ENCODE measurements at regions not wholly inside any gene's neighbourhood (a gene's known extent, or its start where the extent isn't known, plus 50 kb on each side); places are given as distances from the start of the nearest gene placed in this dataset.
"Not testable (repeated sequence)": the region's sequence is repeated elsewhere in the genome, so short reads cannot be mapped to it uniquely, and the experiment has no call there.

DNA sequence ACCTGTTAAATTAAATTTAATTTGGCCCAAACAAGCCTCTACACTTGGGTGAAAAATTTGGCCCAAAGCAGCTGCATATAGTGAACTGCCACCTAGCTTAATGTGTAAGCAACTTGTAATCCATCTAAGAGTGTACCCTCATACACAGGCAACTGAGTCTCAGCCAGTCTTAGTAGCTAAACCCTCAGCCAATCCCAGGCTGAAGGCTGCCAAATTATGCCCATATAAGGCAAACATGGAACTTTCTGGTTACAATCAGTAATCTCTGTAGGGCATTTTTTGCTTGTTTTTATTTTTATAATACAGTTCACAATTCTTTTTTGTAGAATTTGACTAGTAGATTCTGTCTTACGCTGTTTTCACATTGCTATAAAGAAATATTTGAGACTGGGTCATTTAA lies 958.7 kb downstream of the FSCB start:
- ChIA-PET CTCF (no interaction called here), POLR2A (ENCODE audit: unreplicated experiment) (no interaction called here)
- no peaks in the 10 kb centered on the region for H3K79me2 ChIP-seq (ENCODE audit: low read length)
- no peak overlapping the region for H2AFZ ChIP-seq (ENCODE audit: low read length)
- H3K36me3 ChIP-seq (ENCODE audit: low read depth, low read length): no peaks in the 10 kb centered on the region
- H3K9me3 ChIP-seq (ENCODE audit: low read length): no peaks in the 10 kb centered on the region
- intact Hi-C loops (cut with micrococcal nuclease): no loop called here
- H3K9ac ChIP-seq (ENCODE audit: low read length): no peak overlapping the region
- no peak overlapping the region for H3K27ac ChIP-seq (ENCODE audit: low read length)
- no peaks in the 10 kb centered on the region for H3K9me2 ChIP-seq (replicated peaks; ENCODE audit: low read length)
- TF ChIP-seq, protein P1, sequence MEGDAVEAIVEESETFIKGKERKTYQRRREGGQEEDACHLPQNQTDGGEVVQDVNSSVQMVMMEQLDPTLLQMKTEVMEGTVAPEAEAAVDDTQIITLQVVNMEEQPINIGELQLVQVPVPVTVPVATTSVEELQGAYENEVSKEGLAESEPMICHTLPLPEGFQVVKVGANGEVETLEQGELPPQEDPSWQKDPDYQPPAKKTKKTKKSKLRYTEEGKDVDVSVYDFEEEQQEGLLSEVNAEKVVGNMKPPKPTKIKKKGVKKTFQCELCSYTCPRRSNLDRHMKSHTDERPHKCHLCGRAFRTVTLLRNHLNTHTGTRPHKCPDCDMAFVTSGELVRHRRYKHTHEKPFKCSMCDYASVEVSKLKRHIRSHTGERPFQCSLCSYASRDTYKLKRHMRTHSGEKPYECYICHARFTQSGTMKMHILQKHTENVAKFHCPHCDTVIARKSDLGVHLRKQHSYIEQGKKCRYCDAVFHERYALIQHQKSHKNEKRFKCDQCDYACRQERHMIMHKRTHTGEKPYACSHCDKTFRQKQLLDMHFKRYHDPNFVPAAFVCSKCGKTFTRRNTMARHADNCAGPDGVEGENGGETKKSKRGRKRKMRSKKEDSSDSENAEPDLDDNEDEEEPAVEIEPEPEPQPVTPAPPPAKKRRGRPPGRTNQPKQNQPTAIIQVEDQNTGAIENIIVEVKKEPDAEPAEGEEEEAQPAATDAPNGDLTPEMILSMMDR (conservative IDR thresholded peaks at IDR 0.05; ENCODE audit: low read depth, low read length): no peak
- no peak for TF ChIP-seq EZH2 (IDR thresholded peaks at IDR 0.05; ENCODE audit: low read length, unreplicated experiment)
- no peak for TF ChIP-seq EZH2phosphoT487 (IDR thresholded peaks at IDR 0.05; ENCODE audit: borderline replicate concordance, low read length)
- H4K20me1 ChIP-seq (ENCODE audit: low read length): no peaks in the 10 kb centered on the region
- BruUV-seq (replicated peaks): no TSS peak
- no peak overlapping the region for H3K4me2 ChIP-seq (ENCODE audit: low read length)
- no peaks in the 10 kb centered on the region for H3K4me1 ChIP-seq (ENCODE audit: insufficient read depth, low read length)
- H3F3A ChIP-seq (ENCODE audit: low read length, unreplicated experiment): no peaks in the 10 kb centered on the region
- H3K27me3 ChIP-seq (ENCODE audit: low read length): no peaks in the 10 kb centered on the region
- H3K4me3 ChIP-seq (ENCODE audit: low read length): no peak overlapping the region
- no peak for ATAC-seq
- no peak for DNase-seq

DNA sequence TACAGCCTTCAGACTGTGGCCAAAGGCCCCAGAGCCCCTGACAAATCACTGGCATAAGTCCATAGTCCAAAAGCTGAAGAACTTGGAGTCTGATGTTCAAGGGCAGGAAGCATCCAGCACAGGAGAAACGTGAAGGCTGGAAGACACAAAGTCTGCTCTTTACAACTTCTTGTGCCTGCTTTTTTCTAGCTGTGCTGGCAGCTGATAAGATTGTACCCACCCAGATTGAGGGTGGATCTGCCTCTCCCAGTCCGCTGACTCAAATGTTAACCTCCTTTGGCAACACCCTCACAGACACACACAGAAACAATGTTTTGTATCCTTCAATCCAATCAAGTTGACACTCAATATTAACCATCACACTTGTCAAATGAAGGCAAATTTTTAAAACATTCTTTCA lies 959.5 kb downstream of the FSCB start:
- H3K27ac ChIP-seq (ENCODE audit: low read length); H3K4me2 ChIP-seq (ENCODE audit: low read length); ATAC-seq; intact Hi-C loops (cut with micrococcal nuclease); CTCF ChIA-PET; DNase-seq; H3F3A ChIP-seq (ENCODE audit: low read length, unreplicated experiment); H3K9me2 ChIP-seq (replicated peaks; ENCODE audit: low read length); H3K9me3 ChIP-seq (ENCODE audit: low read length); H3K27me3 ChIP-seq (ENCODE audit: low read length); H3K4me3 ChIP-seq (ENCODE audit: low read length); H3K36me3 ChIP-seq (ENCODE audit: low read depth, low read length); BruUV-seq (replicated peaks); H4K20me1 ChIP-seq (ENCODE audit: low read length); H3K9ac ChIP-seq (ENCODE audit: low read length); POLR2A ChIA-PET (ENCODE audit: unreplicated experiment); H2AFZ ChIP-seq (ENCODE audit: low read length); H3K79me2 ChIP-seq (ENCODE audit: low read length); H3K4me1 ChIP-seq (ENCODE audit: insufficient read depth, low read length): not testable (repeated sequence)

DNA sequence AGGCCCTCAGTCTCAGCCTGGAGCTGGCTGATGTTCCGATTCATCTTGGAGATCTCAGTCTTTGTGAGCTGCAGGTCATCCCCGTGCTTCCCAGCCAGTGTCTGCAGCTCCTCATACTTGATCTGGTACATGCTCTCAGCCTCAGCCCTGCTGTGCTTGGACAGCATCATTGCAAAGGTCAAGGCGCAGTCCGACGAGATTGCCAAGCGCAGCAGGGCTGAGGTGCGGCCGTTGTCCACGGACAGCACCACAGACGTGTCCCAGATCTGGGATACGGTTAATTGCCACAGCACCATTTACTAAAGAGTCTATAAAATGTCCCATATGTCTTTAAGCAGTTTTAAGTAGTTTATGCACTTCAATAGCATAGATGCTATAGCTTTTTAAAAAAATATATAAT lies 965.7 kb downstream of the FSCB start:
- POLR2A ChIA-PET (ENCODE audit: unreplicated experiment): interaction anchor here (0.6 kb wide), 1 partner anchor 1263 kb away, joined by 3 read pairs; no protein-coding TSS in a partner anchor
- TF ChIP-seq EZH2 (IDR thresholded peaks at IDR 0.05; ENCODE audit: low read length, unreplicated experiment): no peak
- no peak for TF ChIP-seq EZH2phosphoT487 (IDR thresholded peaks at IDR 0.05; ENCODE audit: borderline replicate concordance, low read length)
- TF ChIP-seq, protein P1 (conservative IDR thresholded peaks at IDR 0.05; ENCODE audit: low read depth, low read length): no peak
- no peaks in the 10 kb centered on the region for H3K4me1 ChIP-seq (ENCODE audit: insufficient read depth, low read length)
- intact Hi-C loops (cut with micrococcal nuclease): no loop called here
- ATAC-seq (no peak), DNase-seq (no peak)
- BruUV-seq (replicated peaks): no TSS peak
- no peaks in the 10 kb centered on the region for H3K9me3 ChIP-seq (ENCODE audit: low read length)
- no peaks in the 10 kb centered on the region for H3F3A ChIP-seq (ENCODE audit: low read length, unreplicated experiment)
- no peak overlapping the region for H2AFZ ChIP-seq (ENCODE audit: low read length)
- no peak overlapping the region for H3K9ac ChIP-seq (ENCODE audit: low read length)
- no peak overlapping the region for H3K4me3 ChIP-seq (ENCODE audit: low read length)
- no peaks in the 10 kb centered on the region for H3K36me3 ChIP-seq (ENCODE audit: low read depth, low read length)
- no peaks in the 10 kb centered on the region for H3K79me2 ChIP-seq (ENCODE audit: low read length)
- H3K9me2 ChIP-seq (replicated peaks; ENCODE audit: low read length): no peaks in the 10 kb centered on the region
- H4K20me1 ChIP-seq (ENCODE audit: low read length): no peaks in the 10 kb centered on the region
- CTCF ChIA-PET: interaction anchor here (0.6 kb wide), 2 partner anchors 11 to 280 kb away, joined by 3 read pairs; no protein-coding TSS in a partner anchor
- no peak overlapping the region for H3K4me2 ChIP-seq (ENCODE audit: low read length)
- no peak overlapping the region for H3K27ac ChIP-seq (ENCODE audit: low read length)
- H3K27me3 ChIP-seq (ENCODE audit: low read length): no peaks in the 10 kb centered on the region

Measured in PC-3 (cell line).